Subcutaneous abdominal adipose tissue (tissue), 5 donors: ENCODE measurements at regions not wholly inside any gene's neighbourhood (a gene's known extent, or its start where the extent isn't known, plus 50 kb on each side); places are given as distances from the start of the nearest gene placed in this dataset.
"Not testable (repeated sequence)": the region's sequence is repeated elsewhere in the genome, so short reads cannot be mapped to it uniquely, and the experiment has no call there.

Experiments
- H3K27ac ChIP-seq: one replicate; pipeline ENCODE4 v1.7.0; 2013; ENCODE audit warnings: low read depth, mild to moderate bottlenecking, inconsistent platforms, low read length, moderate library complexity
- H3K27me3 ChIP-seq, 5 donors: one replicate each; pipeline ENCODE4 v1.7.0; 2013; ENCODE audit warnings: low read length in 5 of 5, inconsistent platforms in 1 of 5; ENCODE audit not compliant: control insufficient read depth in 5 of 5, insufficient read depth in 4 of 5
- H3K36me3 ChIP-seq, 5 donors: one replicate each; pipeline ENCODE4 v1.7.0; 2013; ENCODE audit warnings: low read length in 5 of 5; ENCODE audit not compliant: control insufficient read depth in 5 of 5, insufficient read depth in 5 of 5
- H3K4me1 ChIP-seq, 5 donors: one replicate each; pipeline ENCODE4 v1.7.0; 2013; ENCODE audit warnings: low read length in 5 of 5, mild to moderate bottlenecking in 3 of 5, moderate library complexity in 1 of 5; ENCODE audit not compliant: control insufficient read depth in 5 of 5, insufficient read depth in 5 of 5
- H3K4me3 ChIP-seq, 5 donors: one replicate each; pipeline ENCODE4 v1.7.0; 2013; ENCODE audit warnings: low read length in 5 of 5, low read depth in 1 of 5
- H3K9ac ChIP-seq, 5 donors: one replicate each; pipeline ENCODE4 v1.7.0; 2013; ENCODE audit warnings: low read length in 5 of 5, mild to moderate bottlenecking in 4 of 5, moderate library complexity in 3 of 5
- H3K9me3 ChIP-seq, 5 donors: one replicate each; pipeline ENCODE4 v1.7.0; 2013; ENCODE audit warnings: low read length in 5 of 5; ENCODE audit not compliant: control insufficient read depth in 5 of 5
- donor health status: healthy.
- donor health status: healthy.
- donor health status: healthy.
- donor health status: healthy.
- donor health status: healthy.

GRCh38 chr12:30578426-30578825, 117.2 kb downstream of the IPO8 start:
- H3K4me1 ChIP-seq, result no peaks in the 10 kb centered on the region
- no peak overlapping the region for H3K27ac ChIP-seq
- H3K4me3 ChIP-seq, result no peak overlapping the region
- H3K9me3 ChIP-seq, result peaks cover 0 to 6% (median 0%) of the 10 kb centered on the region in 5 donors
- H3K9ac ChIP-seq, result no peak overlapping the region
- H3K27me3 ChIP-seq, result no peaks in the 10 kb centered on the region
- H3K36me3 ChIP-seq, result peaks cover 0 to 2% (median 0%) of the 10 kb centered on the region in 5 donors

GRCh38 chr12:30573145-30573544, 122.5 kb downstream of the IPO8 start:
- H3K4me3 ChIP-seq, result no peak overlapping the region
- no peaks in the 10 kb centered on the region for H3K36me3 ChIP-seq
- H3K9me3 ChIP-seq, result peaks cover 0 to 6% (median 0%) of the 10 kb centered on the region in 5 donors
- H3K9ac ChIP-seq, result no peak overlapping the region
- H3K4me1 ChIP-seq, result peaks cover 0 to 26% (median 21%) of the 10 kb centered on the region in 5 donors
- H3K27ac ChIP-seq, result no peak overlapping the region
- no peaks in the 10 kb centered on the region for H3K27me3 ChIP-seq

GRCh38 chr12:30570211-30570890, 125.3 kb downstream of the IPO8 start:
- H3K27me3 ChIP-seq, result no peaks in the 10 kb centered on the region
- peaks cover 0 to 26% (median 21%) of the 10 kb centered on the region in 5 donors for H3K4me1 ChIP-seq
- H3K36me3 ChIP-seq, result no peaks in the 10 kb centered on the region
- H3K9ac ChIP-seq, result no peak overlapping the region
- H3K9me3 ChIP-seq, result peaks cover 0 to 3% (median 0%) of the 10 kb centered on the region in 5 donors
- H3K4me3 ChIP-seq, result no peak overlapping the region
- H3K27ac ChIP-seq, result no peak overlapping the region

- H3K9me3 ChIP-seq, result peaks cover 0 to 3% (median 0%) of the 10 kb centered on the region in 5 donors
- H3K4me1 ChIP-seq, result peaks cover 0 to 26% (median 21%) of the 10 kb centered on the region in 5 donors
- H3K27me3 ChIP-seq, result no peaks in the 10 kb centered on the region
- H3K27ac ChIP-seq, result no peak overlapping the region
- no peak overlapping the region for H3K9ac ChIP-seq
- H3K36me3 ChIP-seq, result no peaks in the 10 kb centered on the region
- H3K4me3 ChIP-seq, result no peak overlapping the region
Observed at GRCh38 chr12:30569426-30569825, 126.2 kb downstream of the IPO8 start.

- no peak overlapping the region for H3K4me3 ChIP-seq
- no peaks in the 10 kb centered on the region for H3K36me3 ChIP-seq
- no peaks in the 10 kb centered on the region for H3K27me3 ChIP-seq
- no peak overlapping the region for H3K27ac ChIP-seq
- no peak overlapping the region for H3K9ac ChIP-seq
- H3K4me1 ChIP-seq, result peaks cover 0 to 26% (median 21%) of the 10 kb centered on the region in 5 donors
- peaks cover 0 to 3% (median 0%) of the 10 kb centered on the region in 5 donors for H3K9me3 ChIP-seq
Observed at GRCh38 chr12:30568453-30568852, 127.2 kb downstream of the IPO8 start.

- no peaks in the 10 kb centered on the region for H3K27me3 ChIP-seq
- H3K9ac ChIP-seq, result no peak overlapping the region
- H3K36me3 ChIP-seq, result no peaks in the 10 kb centered on the region
- no peak overlapping the region for H3K4me3 ChIP-seq
- H3K9me3 ChIP-seq, result peaks cover 0 to 3% (median 0%) of the 10 kb centered on the region in 5 donors
- no peak overlapping the region for H3K27ac ChIP-seq
- peaks cover 0 to 19% (median 10%) of the 10 kb centered on the region in 5 donors for H3K4me1 ChIP-seq
Observed at GRCh38 chr12:30567082-30567481, 128.6 kb downstream of the IPO8 start.

GRCh38 chr12:30564394-30564793, 131.3 kb downstream of the IPO8 start:
- Histone ChIP-seq H3K9me3 (peaks cover 0 to 3% (median 0%) of the 10 kb centered on the region in 5 donors), H3K36me3 (no peaks in the 10 kb centered on the region), H3K27me3 (no peaks in the 10 kb centered on the region), H3K9ac (no peak overlapping the region), H3K4me3 (no peak overlapping the region), H3K4me1 (no peaks in the 10 kb centered on the region), H3K27ac (no peak overlapping the region)

GRCh38 chr12:30548203-30548602, 147.5 kb downstream of the IPO8 start:
- H3K9me3 ChIP-seq, result peaks cover 0 to 4% (median 0%) of the 10 kb centered on the region in 5 donors
- H3K4me3 ChIP-seq, result no peak overlapping the region
- no peak overlapping the region for H3K9ac ChIP-seq
- peaks cover 0 to 8% (median 0%) of the 10 kb centered on the region in 5 donors for H3K4me1 ChIP-seq
- H3K27me3 ChIP-seq, result no peaks in the 10 kb centered on the region
- no peak overlapping the region for H3K27ac ChIP-seq
- no peaks in the 10 kb centered on the region for H3K36me3 ChIP-seq

GRCh38 chr12:30546121-30546520, 149.5 kb downstream of the IPO8 start:
- Histone ChIP-seq H3K9ac (no peak overlapping the region), H3K4me3 (no peak overlapping the region), H3K27ac (no peak overlapping the region), H3K36me3 (no peaks in the 10 kb centered on the region), H3K9me3 (peaks cover 0 to 8% (median 0%) of the 10 kb centered on the region in 5 donors), H3K27me3 (no peaks in the 10 kb centered on the region), H3K4me1 (peaks cover 0 to 8% (median 0%) of the 10 kb centered on the region in 5 donors)

GRCh38 chr12:30544704-30545103, 151.0 kb downstream of the IPO8 start:
- H3K27me3 ChIP-seq, H3K36me3 ChIP-seq, H3K27ac ChIP-seq, H3K4me1 ChIP-seq, H3K4me3 ChIP-seq, H3K9ac ChIP-seq: not testable (repeated sequence)
- peaks cover 0 to 12% (median 0%) of the 10 kb centered on the region in 5 donors for H3K9me3 ChIP-seq
